HG03565 (cell line): ENCODE measurements at regions not wholly inside any gene's neighbourhood (a gene's known extent, or its start where the extent isn't known, plus 50 kb on each side); places are given as distances from the start of the nearest gene placed in this dataset.
"Not testable (repeated sequence)": the region's sequence is repeated elsewhere in the genome, so short reads cannot be mapped to it uniquely, and the experiment has no call there.

Experiments
- ATAC-seq: cut with Tn5 transposase; IDR thresholded peaks from one replicate; pipeline ENCODE4 v1.9.1; 2021; ENCODE audit warnings: mild to moderate bottlenecking, moderate library complexity; ENCODE audit not compliant: unreplicated experiment

- no peak for ATAC-seq
Measured at GRCh38 chr12:127761880-127762279, 505.1 kb upstream of the TMEM132C start.

GRCh38 chr12:127767656-127768055 lies 499.3 kb upstream of the TMEM132C start:
- ATAC-seq, result no peak

GRCh38 chr12:127770118-127770517 lies 496.9 kb upstream of the TMEM132C start:
- no peak for ATAC-seq

GRCh38 chr12:127771546-127771945 lies 495.4 kb upstream of the TMEM132C start:
- no peak for ATAC-seq

GRCh38 chr12:127773520-127773919 lies 493.4 kb upstream of the TMEM132C start:
- ATAC-seq, result no peak

- ATAC-seq, result no peak
Measured at GRCh38 chr12:127774828-127775227, 492.1 kb upstream of the TMEM132C start.

- no peak for ATAC-seq
Measured at GRCh38 chr12:127779301-127780045, 487.5 kb upstream of the TMEM132C start.

GRCh38 chr12:127780881-127781280 lies 486.1 kb upstream of the TMEM132C start:
- no peak for ATAC-seq

GRCh38 chr12:127781336-127781735 lies 485.6 kb upstream of the TMEM132C start:
- no peak for ATAC-seq

GRCh38 chr12:127785540-127785939 lies 481.4 kb upstream of the TMEM132C start:
- no peak for ATAC-seq

GRCh38 chr12:127785986-127786590 lies 480.9 kb upstream of the TMEM132C start:
- ATAC-seq, result no peak

GRCh38 chr12:127787544-127787943 lies 479.4 kb upstream of the TMEM132C start:
- no peak for ATAC-seq

GRCh38 chr12:127790376-127790775 lies 476.6 kb upstream of the TMEM132C start:
- ATAC-seq, result no peak

GRCh38 chr12:127791217-127791616 lies 475.8 kb upstream of the TMEM132C start:
- ATAC-seq, result no peak

GRCh38 chr12:127797918-127798317 lies 469.1 kb upstream of the TMEM132C start:
- no peak for ATAC-seq

- no peak for ATAC-seq
Measured at GRCh38 chr12:127802271-127802670, 464.7 kb upstream of the TMEM132C start.

- no peak for ATAC-seq
Measured at GRCh38 chr12:127803545-127803944, 463.4 kb upstream of the TMEM132C start.

GRCh38 chr12:127809275-127809674 lies 457.7 kb upstream of the TMEM132C start:
- no peak for ATAC-seq

GRCh38 chr12:127810041-127810440 lies 456.9 kb upstream of the TMEM132C start:
- ATAC-seq, result no peak

GRCh38 chr12:127810459-127810858 lies 456.5 kb upstream of the TMEM132C start:
- not testable (repeated sequence) for ATAC-seq

GRCh38 chr12:127811988-127812387 lies 455.0 kb upstream of the TMEM132C start:
- ATAC-seq, result no peak

GRCh38 chr12:127813147-127813546 lies 453.8 kb upstream of the TMEM132C start:
- ATAC-seq, result no peak

- ATAC-seq, result no peak
Measured at GRCh38 chr12:127819056-127819455, 447.9 kb upstream of the TMEM132C start.
